ENCODE measurements at regions not wholly inside any gene's neighbourhood (a gene's known extent, or its start where the extent isn't known, plus 50 kb on each side); places are given as distances from the start of the nearest gene placed in this dataset.

DNA sequence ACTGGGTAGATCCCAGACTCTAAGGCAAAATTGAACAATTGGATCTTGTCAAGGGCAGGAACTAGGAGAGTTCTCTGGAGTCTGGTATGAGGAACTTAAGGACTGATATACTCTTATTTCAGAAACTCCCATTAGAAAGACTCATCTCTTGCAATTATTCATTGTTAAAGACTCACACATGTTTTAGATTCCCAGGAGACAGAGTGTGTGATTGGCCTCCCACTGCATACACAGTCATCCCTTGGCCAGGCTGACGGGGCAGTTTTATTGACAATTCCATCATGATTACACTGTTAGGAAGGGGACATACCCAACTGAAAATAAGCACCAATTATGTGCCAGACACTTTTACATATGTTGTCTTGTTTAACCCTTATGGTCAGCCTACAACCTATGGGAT, 347.2 kb downstream of the DMAC1 start:
- no peak for TF ChIP-seq EZH2 (IDR thresholded peaks at IDR 0.05; ENCODE audit: low read length, missing control alignments)
- TF ChIP-seq, protein P1, sequence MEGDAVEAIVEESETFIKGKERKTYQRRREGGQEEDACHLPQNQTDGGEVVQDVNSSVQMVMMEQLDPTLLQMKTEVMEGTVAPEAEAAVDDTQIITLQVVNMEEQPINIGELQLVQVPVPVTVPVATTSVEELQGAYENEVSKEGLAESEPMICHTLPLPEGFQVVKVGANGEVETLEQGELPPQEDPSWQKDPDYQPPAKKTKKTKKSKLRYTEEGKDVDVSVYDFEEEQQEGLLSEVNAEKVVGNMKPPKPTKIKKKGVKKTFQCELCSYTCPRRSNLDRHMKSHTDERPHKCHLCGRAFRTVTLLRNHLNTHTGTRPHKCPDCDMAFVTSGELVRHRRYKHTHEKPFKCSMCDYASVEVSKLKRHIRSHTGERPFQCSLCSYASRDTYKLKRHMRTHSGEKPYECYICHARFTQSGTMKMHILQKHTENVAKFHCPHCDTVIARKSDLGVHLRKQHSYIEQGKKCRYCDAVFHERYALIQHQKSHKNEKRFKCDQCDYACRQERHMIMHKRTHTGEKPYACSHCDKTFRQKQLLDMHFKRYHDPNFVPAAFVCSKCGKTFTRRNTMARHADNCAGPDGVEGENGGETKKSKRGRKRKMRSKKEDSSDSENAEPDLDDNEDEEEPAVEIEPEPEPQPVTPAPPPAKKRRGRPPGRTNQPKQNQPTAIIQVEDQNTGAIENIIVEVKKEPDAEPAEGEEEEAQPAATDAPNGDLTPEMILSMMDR (conservative IDR thresholded peaks at IDR 0.05 in 1 of 2, IDR thresholded peaks at IDR 0.05 in 1 of 2; ENCODE audit: low read depth in 1 of 2, low read length in 2 of 2) = no peak

Data from fibroblast of lung (primary cell).